HEK293T (cell line): ENCODE measurements at regions not wholly inside any gene's neighbourhood (a gene's known extent, or its start where the extent isn't known, plus 50 kb on each side); places are given as distances from the start of the nearest gene placed in this dataset.

Source experiments
- BHLHE40 ChIP-seq: fragments of 450-650 bp; IDR thresholded peaks from 2 replicates; pipeline ENCODE4 v1.6.1; 2016; ENCODE audit warnings: mild to moderate bottlenecking, moderate library complexity, borderline replicate concordance
- CTBP1 ChIP-seq: fragments of 450-650 bp; IDR thresholded peaks from 2 replicates; pipeline ENCODE4 v1.6.1; 2016; ENCODE audit warnings: borderline replicate concordance
- FOXA1 ChIP-seq: fragments of 450-650 bp; IDR thresholded peaks from 2 replicates; pipeline ENCODE4 v1.6.1; 2016; ENCODE audit warnings: mild to moderate bottlenecking
- L3MBTL2 ChIP-seq: fragments of 450-650 bp; conservative IDR thresholded peaks from 2 replicates; pipeline ENCODE4 v1.6.1; 2016; ENCODE audit warnings: mild to moderate bottlenecking
- LEF1 ChIP-seq: fragments of 450-650 bp; IDR thresholded peaks from 2 replicates; pipeline ENCODE4 v1.6.1; 2017; ENCODE audit warnings: mild to moderate bottlenecking, borderline replicate concordance
- SP1 ChIP-seq: fragments of 450-650 bp; IDR thresholded peaks from 2 replicates; pipeline ENCODE4 v1.6.1; 2017
- SUZ12 ChIP-seq: fragments of 450-650 bp; IDR thresholded peaks from 2 replicates; pipeline ENCODE4 v1.6.1; 2016; ENCODE audit warnings: mild to moderate bottlenecking

- TF ChIP-seq CTBP1 (no peak), FOXA1 (no peak), LEF1 (no peak), SP1 (no peak), SUZ12 (no peak), BHLHE40 (no peak), L3MBTL2 (no peak)
Measured at GRCh38 chr14:105902131-105902898, 375.9 kb downstream of the TMEM121 start.
